GM23248 (cell line): ENCODE measurements at regions not wholly inside any gene's neighbourhood (a gene's known extent, or its start where the extent isn't known, plus 50 kb on each side); places are given as distances from the start of the nearest gene placed in this dataset. TPM values are rescaled to one million over a fixed set of nuclear protein-coding genes. Genes with fewer than 3 reads are reported as not detected.
"Not testable (repeated sequence)": the region's sequence is repeated elsewhere in the genome, so short reads cannot be mapped to it uniquely, and the experiment has no call there.

Source experiments
- DNase-seq: peaks from one replicate; pipeline ENCODE4 v3.0.0-alpha.2; 2015
- H2AFZ ChIP-seq: fragments of 200-600 bp; sonication (generic); 2 replicates; pipeline ENCODE4 v1.6.1; 2016; ENCODE audit warnings: antibody characterized with exemption
- H3F3A ChIP-seq: fragments of 200-600 bp; sonication (generic); 2 replicates; pipeline ENCODE4 v1.6.1; 2016; ENCODE audit warnings: mild to moderate bottlenecking, antibody characterized with exemption, mixed run types; ENCODE audit not compliant: insufficient read depth
- H3K27ac ChIP-seq: fragments of 200-600 bp; sonication (generic); 2 replicates; pipeline ENCODE4 v1.5.1; 2016; ENCODE audit warnings: mild to moderate bottlenecking
- H3K27me3 ChIP-seq: fragments of 200-600 bp; sonication (generic); replicated peaks from 2 replicates; pipeline ENCODE4 v1.6.1; 2016; ENCODE audit warnings: mild to moderate bottlenecking; ENCODE audit not compliant: insufficient read depth
- H3K36me3 ChIP-seq: fragments of 200-600 bp; sonication (generic); 2 replicates; pipeline ENCODE4 v1.6.1; 2016; ENCODE audit warnings: low read depth, mild to moderate bottlenecking
- H3K4me1 ChIP-seq: fragments of 200-600 bp; sonication (generic); 2 replicates; pipeline ENCODE4 v1.6.1; 2016; ENCODE audit warnings: mild to moderate bottlenecking; ENCODE audit not compliant: insufficient read depth
- H3K4me2 ChIP-seq: fragments of 200-600 bp; sonication (generic); one replicate; pipeline ENCODE4 v1.6.1; 2016; ENCODE audit warnings: mild to moderate bottlenecking; ENCODE audit not compliant: unreplicated experiment
- H3K4me3 ChIP-seq: fragments of 200-600 bp; sonication (generic); 2 replicates; pipeline ENCODE4 v1.5.1; 2016; ENCODE audit warnings: mild to moderate bottlenecking
- H3K79me2 ChIP-seq: fragments of 200-600 bp; sonication (generic); 2 replicates; pipeline ENCODE4 v1.6.1; 2016; ENCODE audit warnings: mild to moderate bottlenecking; ENCODE audit not compliant: insufficient read depth
- H3K9ac ChIP-seq: fragments of 200-600 bp; sonication (generic); 2 replicates; pipeline ENCODE4 v1.6.1; 2016; ENCODE audit warnings: mild to moderate bottlenecking
- H3K9me2 ChIP-seq: fragments of 200-600 bp; sonication (generic); 2 replicates; pipeline ENCODE4 v1.6.1; 2016; ENCODE audit warnings: mixed run types, mild to moderate bottlenecking, moderate library complexity; ENCODE audit not compliant: insufficient read depth
- H3K9me3 ChIP-seq: fragments of 200-600 bp; sonication (generic); one replicate; pipeline ENCODE4 v1.6.1; 2017; ENCODE audit warnings: low read depth
- H4K20me1 ChIP-seq: fragments of 200-600 bp; sonication (generic); 2 replicates; pipeline ENCODE4 v1.6.0; 2016; ENCODE audit not compliant: insufficient read depth
- EZH2 ChIP-seq: fragments of 200-600 bp; sonication (generic); IDR thresholded peaks from 2 replicates; pipeline ENCODE4 v1.6.1; 2018; ENCODE audit warnings: antibody characterized with exemption, mild to moderate bottlenecking; ENCODE audit not compliant: insufficient read depth, poor library complexity, severe bottlenecking
- EZH2phosphoT487 ChIP-seq: fragments of 200-600 bp; sonication (generic); IDR thresholded peaks from 2 replicates; pipeline ENCODE4 v1.6.1; 2018; ENCODE audit warnings: antibody characterized with exemption, moderate library complexity, mild to moderate bottlenecking, low read depth; ENCODE audit not compliant: insufficient read depth
- WGBS, 2 experiments: methylation state at CpG; one replicate each; pipeline ENCODE4 v1.1.6; 2015 to 2017; ENCODE audit warnings: low lambda C conversion rate in 2 of 2, low coverage in 1 of 2; ENCODE audit errors: missing lambda C conversion rate in 2 of 2; 5-methylcytosine and 5-hydroxymethylcytosine counted together
- in situ Hi-C: fragments of 300-500 bp; cut with MboI; formaldehyde crosslinking; loops from 2 replicates; pipeline ENCODE4 v1.15.0; 2020
- small RNA-seq: library from RNA; depleted of rRNA; stranded (forward); fragments of <200 nt; gene quantifications from one replicate; pipeline ENCODE3, GENCODE V24; 2014; ENCODE audit warnings: low read depth, low replicate concordance

GRCh38 chr15:53811530-53811929 is 52.1 kb upstream of the WDR72 start:
- Histone ChIP-seq H3K4me1 (no peaks in the 10 kb centered on the region), H3K36me3 (no peaks in the 10 kb centered on the region), H3K9me3 (no peaks in the 10 kb centered on the region), H3K9ac (no peak overlapping the region), H3K27ac (no peak overlapping the region), H2AFZ (no peak overlapping the region), H4K20me1 (no peaks in the 10 kb centered on the region), H3K9me2 (no peaks in the 10 kb centered on the region), H3K79me2 (no peaks in the 10 kb centered on the region), H3F3A (no peaks in the 10 kb centered on the region), H3K4me3 (no peak overlapping the region), H3K4me2 (no peak overlapping the region), H3K27me3 (no peaks in the 10 kb centered on the region)
- no peak for TF ChIP-seq EZH2phosphoT487
- no peak for TF ChIP-seq EZH2
- peak; percentile 5 for DNase-seq
- in situ Hi-C loops, result no loop called here
- WGBS, 2 experiments, result 4 to 16% methylated on average over 2 of the region's 2 CpGs

GRCh38 chr15:53810306-53810705 is 50.8 kb upstream of the WDR72 start:
- H3K9me2 ChIP-seq, H3K27me3 ChIP-seq, H4K20me1 ChIP-seq, H3K9ac ChIP-seq, DNase-seq, H3K36me3 ChIP-seq, H3K4me3 ChIP-seq, H3K4me1 ChIP-seq, H2AFZ ChIP-seq, H3F3A ChIP-seq, H3K79me2 ChIP-seq, H3K9me3 ChIP-seq, H3K27ac ChIP-seq, H3K4me2 ChIP-seq, in situ Hi-C loops: not testable (repeated sequence)
- WGBS, 2 experiments, result 79 to 82% methylated on average over 7 of the region's 7 CpGs

Small RNA genes lying in the stretch of these regions (small RNA-seq; reads per million reads assigned to genes)
- gene AC084759.1, result not detected
